ENCODE measurements at regions not wholly inside any gene's neighbourhood (a gene's known extent, or its start where the extent isn't known, plus 50 kb on each side); places are given as distances from the start of the nearest gene placed in this dataset.

- DNase-seq (no peak), ATAC-seq (no peak)
- Mint-ChIP-seq H3K27me3 (no peaks in the 10 kb centered on the region), H3K4me1 (no peaks in the 10 kb centered on the region), H3K36me3 (ENCODE audit: low read depth) (no peaks in the 10 kb centered on the region), H3K27ac (no peak overlapping the region), H3K4me3 (no peak overlapping the region)
- H3K9me3 ChIP-seq (ENCODE audit: control insufficient read depth, low read length, poor library complexity, severe bottlenecking): no peaks in the 10 kb centered on the region
Observed at GRCh38 chr2:5983511-5984272, 291.5 kb downstream of the SOX11 start.

- H3K4me3 Mint-ChIP-seq: no peak overlapping the region
- no peaks in the 10 kb centered on the region for H3K36me3 Mint-ChIP-seq (ENCODE audit: low read depth)
- H3K27me3 Mint-ChIP-seq: no peaks in the 10 kb centered on the region
- H3K4me1 Mint-ChIP-seq: no peaks in the 10 kb centered on the region
- DNase-seq (no peak), ATAC-seq (no peak)
- no peaks in the 10 kb centered on the region for H3K9me3 ChIP-seq (ENCODE audit: control insufficient read depth, low read length, poor library complexity, severe bottlenecking)
- no peak overlapping the region for H3K27ac Mint-ChIP-seq
Observed at GRCh38 chr2:5984273-5984655, 292.1 kb downstream of the SOX11 start.

- Mint-ChIP-seq H3K36me3 (ENCODE audit: low read depth) (no peaks in the 10 kb centered on the region), H3K27ac (no peak overlapping the region), H3K4me1 (no peaks in the 10 kb centered on the region), H3K4me3 (no peak overlapping the region), H3K27me3 (no peaks in the 10 kb centered on the region)
- DNase-seq (no peak), ATAC-seq (no peak)
- H3K9me3 ChIP-seq (ENCODE audit: control insufficient read depth, low read length, poor library complexity, severe bottlenecking): no peaks in the 10 kb centered on the region
Observed at GRCh38 chr2:5984946-5985345, 292.8 kb downstream of the SOX11 start.

GRCh38 chr2:5985536-5986385 is 293.6 kb downstream of the SOX11 start:
- DNase-seq: no peak
- Mint-ChIP-seq H3K27ac (no peak overlapping the region), H3K4me1 (no peaks in the 10 kb centered on the region), H3K4me3 (no peak overlapping the region), H3K36me3 (ENCODE audit: low read depth) (no peaks in the 10 kb centered on the region), H3K27me3 (no peaks in the 10 kb centered on the region)
- ATAC-seq: no peak
- no peaks in the 10 kb centered on the region for H3K9me3 ChIP-seq (ENCODE audit: control insufficient read depth, low read length, poor library complexity, severe bottlenecking)

GRCh38 chr2:5986801-5987787 is 294.9 kb downstream of the SOX11 start:
- no peak for ATAC-seq
- Mint-ChIP-seq H3K4me1 (no peaks in the 10 kb centered on the region), H3K4me3 (no peak overlapping the region), H3K27me3 (no peaks in the 10 kb centered on the region), H3K36me3 (ENCODE audit: low read depth) (no peaks in the 10 kb centered on the region), H3K27ac (no peak overlapping the region)
- no peaks in the 10 kb centered on the region for H3K9me3 ChIP-seq (ENCODE audit: control insufficient read depth, low read length, poor library complexity, severe bottlenecking)
- no peak for DNase-seq

- Mint-ChIP-seq H3K4me3 (no peak overlapping the region), H3K4me1 (no peaks in the 10 kb centered on the region), H3K27ac (no peak overlapping the region), H3K27me3 (no peaks in the 10 kb centered on the region), H3K36me3 (ENCODE audit: low read depth) (no peaks in the 10 kb centered on the region)
- no peak for DNase-seq
- no peak for ATAC-seq
- no peaks in the 10 kb centered on the region for H3K9me3 ChIP-seq (ENCODE audit: control insufficient read depth, low read length, poor library complexity, severe bottlenecking)
Observed at GRCh38 chr2:5988120-5988519, 295.9 kb downstream of the SOX11 start.

- no peaks in the 10 kb centered on the region for H3K9me3 ChIP-seq (ENCODE audit: control insufficient read depth, low read length, poor library complexity, severe bottlenecking)
Observed at GRCh38 chr2:5990086-5990485, 297.9 kb downstream of the SOX11 start.

GRCh38 chr2:5991305-5991968 is 299.3 kb downstream of the SOX11 start:
- no peaks in the 10 kb centered on the region for H3K4me1 Mint-ChIP-seq
- DNase-seq (no peak), ATAC-seq (no peak)
- H3K36me3 Mint-ChIP-seq (ENCODE audit: low read depth): no peaks in the 10 kb centered on the region
- no peaks in the 10 kb centered on the region for H3K9me3 ChIP-seq (ENCODE audit: control insufficient read depth, low read length, poor library complexity, severe bottlenecking)
- H3K27ac Mint-ChIP-seq: no peak overlapping the region
- no peaks in the 10 kb centered on the region for H3K27me3 Mint-ChIP-seq
- no peak overlapping the region for H3K4me3 Mint-ChIP-seq

More at GRCh38 chr2:5990086-5990485, 297.9 kb downstream of the SOX11 start:
- DNase-seq (no peak), ATAC-seq (no peak)
- Mint-ChIP-seq H3K27me3 (no peaks in the 10 kb centered on the region), H3K27ac (no peak overlapping the region), H3K4me1 (no peaks in the 10 kb centered on the region), H3K4me3 (no peak overlapping the region), H3K36me3 (ENCODE audit: low read depth) (no peaks in the 10 kb centered on the region)

GRCh38 chr2:5995832-5996231 is 303.6 kb downstream of the SOX11 start:
- H3K4me3 Mint-ChIP-seq: no peak overlapping the region
- no peaks in the 10 kb centered on the region for H3K9me3 ChIP-seq (ENCODE audit: control insufficient read depth, low read length, poor library complexity, severe bottlenecking)
- no peaks in the 10 kb centered on the region for H3K4me1 Mint-ChIP-seq
- no peaks in the 10 kb centered on the region for H3K36me3 Mint-ChIP-seq (ENCODE audit: low read depth)
- H3K27me3 Mint-ChIP-seq: no peaks in the 10 kb centered on the region
- no peak for ATAC-seq
- no peak overlapping the region for H3K27ac Mint-ChIP-seq
- no peak for DNase-seq

GRCh38 chr2:6008186-6008585 is 316.0 kb downstream of the SOX11 start:
- no peak overlapping the region for H3K4me3 Mint-ChIP-seq
- H3K4me1 Mint-ChIP-seq: no peaks in the 10 kb centered on the region
- no peak overlapping the region for H3K27ac Mint-ChIP-seq
- ATAC-seq (no peak), DNase-seq (no peak)
- no peaks in the 10 kb centered on the region for H3K36me3 Mint-ChIP-seq (ENCODE audit: low read depth)
- no peaks in the 10 kb centered on the region for H3K9me3 ChIP-seq (ENCODE audit: control insufficient read depth, low read length, poor library complexity, severe bottlenecking)
- H3K27me3 Mint-ChIP-seq: no peaks in the 10 kb centered on the region

GRCh38 chr2:6008726-6009125 is 316.5 kb downstream of the SOX11 start:
- Mint-ChIP-seq H3K27me3 (no peaks in the 10 kb centered on the region), H3K27ac (no peak overlapping the region), H3K4me1 (no peaks in the 10 kb centered on the region), H3K4me3 (no peak overlapping the region), H3K36me3 (ENCODE audit: low read depth) (no peaks in the 10 kb centered on the region)
- DNase-seq (no peak), ATAC-seq (no peak)
- no peaks in the 10 kb centered on the region for H3K9me3 ChIP-seq (ENCODE audit: control insufficient read depth, low read length, poor library complexity, severe bottlenecking)

GRCh38 chr2:6010163-6010562 is 318.0 kb downstream of the SOX11 start:
- no peak for ATAC-seq
- no peak for DNase-seq
- Mint-ChIP-seq H3K27me3 (no peaks in the 10 kb centered on the region), H3K4me3 (no peak overlapping the region), H3K4me1 (no peaks in the 10 kb centered on the region), H3K27ac (no peak overlapping the region), H3K36me3 (ENCODE audit: low read depth) (no peaks in the 10 kb centered on the region)
- no peaks in the 10 kb centered on the region for H3K9me3 ChIP-seq (ENCODE audit: control insufficient read depth, low read length, poor library complexity, severe bottlenecking)
